ENCODE measurements at regions not wholly inside any gene's neighbourhood (a gene's known extent, or its start where the extent isn't known, plus 50 kb on each side); places are given as distances from the start of the nearest gene placed in this dataset.
"Not testable (repeated sequence)": the region's sequence is repeated elsewhere in the genome, so short reads cannot be mapped to it uniquely, and the experiment has no call there.

DNA sequence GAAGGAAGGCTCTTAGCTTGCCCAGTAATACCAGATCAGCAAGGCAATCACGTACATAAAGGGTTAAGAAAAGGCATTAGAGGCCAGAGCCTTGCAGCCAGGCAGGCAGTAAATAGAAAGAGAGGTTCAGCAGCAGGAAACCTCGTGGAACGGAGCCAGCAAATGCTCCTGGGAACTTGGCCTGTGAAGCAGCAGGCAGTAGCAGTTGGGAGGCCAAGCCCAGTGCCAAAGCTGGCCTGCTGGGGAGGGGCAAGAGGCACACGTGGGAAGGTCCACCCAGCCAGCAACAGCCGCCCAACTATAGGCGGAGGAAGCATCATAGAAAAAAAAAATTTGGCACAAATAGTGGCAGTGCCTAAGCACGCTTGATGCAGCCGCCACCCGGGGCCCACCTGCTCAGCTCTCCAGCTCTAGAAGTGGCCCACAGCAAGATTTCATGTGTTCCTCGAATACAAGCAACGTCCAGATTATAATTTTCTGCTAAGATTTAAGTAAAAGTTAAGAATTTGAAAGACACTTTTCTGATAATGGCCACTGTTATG lies 2339.5 kb downstream of the TP53TG3F start:
- no TSS peak for BruUV-seq (replicated peaks)
- intact Hi-C loops (cut with micrococcal nuclease), result no loop called here
- no peaks in the 10 kb centered on the region for H3K27me3 ChIP-seq (ENCODE audit: low read length)
- no peaks in the 10 kb centered on the region for H3F3A ChIP-seq (ENCODE audit: low read length, unreplicated experiment)
- H2AFZ ChIP-seq (ENCODE audit: low read length), result no peak overlapping the region
- no peak overlapping the region for H3K27ac ChIP-seq (ENCODE audit: low read length)
- no peaks in the 10 kb centered on the region for H3K4me1 ChIP-seq (ENCODE audit: insufficient read depth, low read length)
- ATAC-seq (no peak), DNase-seq (no peak)
- no peaks in the 10 kb centered on the region for H3K9me2 ChIP-seq (replicated peaks; ENCODE audit: low read length)
- ChIA-PET CTCF (no interaction called here), POLR2A (ENCODE audit: unreplicated experiment) (no interaction called here)
- H4K20me1 ChIP-seq (ENCODE audit: low read length), result no peaks in the 10 kb centered on the region
- no peak for TF ChIP-seq EZH2phosphoT487 (IDR thresholded peaks at IDR 0.05; ENCODE audit: borderline replicate concordance, low read length)
- TF ChIP-seq EZH2 (IDR thresholded peaks at IDR 0.05; ENCODE audit: low read length, unreplicated experiment), result no peak
- TF ChIP-seq, protein P1, sequence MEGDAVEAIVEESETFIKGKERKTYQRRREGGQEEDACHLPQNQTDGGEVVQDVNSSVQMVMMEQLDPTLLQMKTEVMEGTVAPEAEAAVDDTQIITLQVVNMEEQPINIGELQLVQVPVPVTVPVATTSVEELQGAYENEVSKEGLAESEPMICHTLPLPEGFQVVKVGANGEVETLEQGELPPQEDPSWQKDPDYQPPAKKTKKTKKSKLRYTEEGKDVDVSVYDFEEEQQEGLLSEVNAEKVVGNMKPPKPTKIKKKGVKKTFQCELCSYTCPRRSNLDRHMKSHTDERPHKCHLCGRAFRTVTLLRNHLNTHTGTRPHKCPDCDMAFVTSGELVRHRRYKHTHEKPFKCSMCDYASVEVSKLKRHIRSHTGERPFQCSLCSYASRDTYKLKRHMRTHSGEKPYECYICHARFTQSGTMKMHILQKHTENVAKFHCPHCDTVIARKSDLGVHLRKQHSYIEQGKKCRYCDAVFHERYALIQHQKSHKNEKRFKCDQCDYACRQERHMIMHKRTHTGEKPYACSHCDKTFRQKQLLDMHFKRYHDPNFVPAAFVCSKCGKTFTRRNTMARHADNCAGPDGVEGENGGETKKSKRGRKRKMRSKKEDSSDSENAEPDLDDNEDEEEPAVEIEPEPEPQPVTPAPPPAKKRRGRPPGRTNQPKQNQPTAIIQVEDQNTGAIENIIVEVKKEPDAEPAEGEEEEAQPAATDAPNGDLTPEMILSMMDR (conservative IDR thresholded peaks at IDR 0.05; ENCODE audit: low read depth, low read length), result no peak
- no peak overlapping the region for H3K4me2 ChIP-seq (ENCODE audit: low read length)
- no peaks in the 10 kb centered on the region for H3K79me2 ChIP-seq (ENCODE audit: low read length)
- H3K9me3 ChIP-seq (ENCODE audit: low read length), result no peaks in the 10 kb centered on the region
- H3K4me3 ChIP-seq (ENCODE audit: low read length), result no peak overlapping the region
- no peaks in the 10 kb centered on the region for H3K36me3 ChIP-seq (ENCODE audit: low read depth, low read length)
- no peak overlapping the region for H3K9ac ChIP-seq (ENCODE audit: low read length)

DNA sequence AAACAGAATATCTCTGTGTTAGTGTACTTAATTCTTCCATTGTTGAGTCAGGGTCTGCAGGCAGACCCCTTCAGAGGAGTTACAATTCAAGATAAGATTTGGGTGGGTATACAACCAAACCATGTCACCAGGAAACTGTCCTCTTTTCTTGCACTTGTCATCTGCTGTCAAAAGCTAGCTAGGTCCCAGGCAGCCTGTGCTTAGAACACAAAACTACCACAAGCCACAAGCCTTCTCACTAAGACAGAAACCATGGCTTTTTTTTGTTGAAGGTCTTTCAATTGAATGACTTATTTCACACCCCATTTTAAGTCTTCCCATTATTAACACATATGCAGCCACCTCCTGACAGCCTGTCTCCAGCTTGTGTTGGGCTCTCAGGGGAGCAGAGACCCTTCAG lies 2345.1 kb downstream of the TP53TG3F start:
- H3K4me3 ChIP-seq (ENCODE audit: low read length); H3K9me2 ChIP-seq (replicated peaks; ENCODE audit: low read length); CTCF ChIA-PET; H3K79me2 ChIP-seq (ENCODE audit: low read length); intact Hi-C loops (cut with micrococcal nuclease); H3F3A ChIP-seq (ENCODE audit: low read length, unreplicated experiment); BruUV-seq (replicated peaks); H3K9me3 ChIP-seq (ENCODE audit: low read length); H3K4me1 ChIP-seq (ENCODE audit: insufficient read depth, low read length); ATAC-seq; H3K4me2 ChIP-seq (ENCODE audit: low read length); POLR2A ChIA-PET (ENCODE audit: unreplicated experiment); H2AFZ ChIP-seq (ENCODE audit: low read length); H3K9ac ChIP-seq (ENCODE audit: low read length); H3K36me3 ChIP-seq (ENCODE audit: low read depth, low read length); H3K27me3 ChIP-seq (ENCODE audit: low read length); H3K27ac ChIP-seq (ENCODE audit: low read length); H4K20me1 ChIP-seq (ENCODE audit: low read length); DNase-seq: not testable (repeated sequence)

DNA sequence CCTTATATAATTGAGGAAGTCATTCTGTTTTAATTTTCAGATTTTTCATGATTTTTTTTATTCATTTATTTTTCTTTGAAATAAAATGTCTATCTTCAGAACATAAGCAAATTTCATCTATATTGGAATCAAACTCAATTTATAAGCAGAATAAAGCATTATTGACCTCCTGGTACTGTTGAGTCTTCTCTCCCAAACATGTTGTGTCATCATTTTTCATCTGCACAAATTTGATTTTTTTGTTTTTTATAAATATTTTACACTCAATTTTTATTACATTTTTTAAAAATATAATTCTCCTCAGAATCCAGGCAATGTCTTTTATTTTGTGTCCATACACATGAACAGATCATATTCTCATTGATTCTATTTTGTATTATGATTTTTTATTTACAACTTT lies 2363.9 kb downstream of the TP53TG3F start:
- Histone ChIP-seq H3K79me2 (ENCODE audit: low read length) (no peaks in the 10 kb centered on the region), H3K4me2 (ENCODE audit: low read length) (no peak overlapping the region), H3K27me3 (ENCODE audit: low read length) (no peaks in the 10 kb centered on the region), H3K36me3 (ENCODE audit: low read depth, low read length) (no peaks in the 10 kb centered on the region), H3K9ac (ENCODE audit: low read length) (no peak overlapping the region), H3K9me2 (replicated peaks; ENCODE audit: low read length) (no peaks in the 10 kb centered on the region), H3F3A (ENCODE audit: low read length, unreplicated experiment) (no peaks in the 10 kb centered on the region), H2AFZ (ENCODE audit: low read length) (no peak overlapping the region), H3K4me1 (ENCODE audit: insufficient read depth, low read length) (no peaks in the 10 kb centered on the region), H3K4me3 (ENCODE audit: low read length) (no peak overlapping the region), H3K9me3 (ENCODE audit: low read length) (no peaks in the 10 kb centered on the region), H3K27ac (ENCODE audit: low read length) (no peak overlapping the region), H4K20me1 (ENCODE audit: low read length) (no peaks in the 10 kb centered on the region)
- TF ChIP-seq, protein P1 (conservative IDR thresholded peaks at IDR 0.05; ENCODE audit: low read depth, low read length), result no peak
- no peak for TF ChIP-seq EZH2phosphoT487 (IDR thresholded peaks at IDR 0.05; ENCODE audit: borderline replicate concordance, low read length)
- no peak for TF ChIP-seq EZH2 (IDR thresholded peaks at IDR 0.05; ENCODE audit: low read length, unreplicated experiment)
- CTCF ChIA-PET, result no interaction called here
- DNase-seq (no peak), ATAC-seq (no peak)
- POLR2A ChIA-PET (ENCODE audit: unreplicated experiment), result no interaction called here
- intact Hi-C loops (cut with micrococcal nuclease), result no loop called here
- BruUV-seq (replicated peaks), result no TSS peak

Data from PC-3 (cell line).